ENCODE measurements at regions not wholly inside any gene's neighbourhood (a gene's known extent, or its start where the extent isn't known, plus 50 kb on each side); places are given as distances from the start of the nearest gene placed in this dataset.

GRCh38 chr11:20248871-20249270 is 88.6 kb upstream of the DBX1 start:
- TF ChIP-seq CTCF (conservative IDR thresholded peaks at IDR 0.05; ENCODE audit: low read depth, low read length) (no peak), EZH2 (IDR thresholded peaks at IDR 0.05; ENCODE audit: borderline replicate concordance, low read depth, low read length, poor library complexity, severe bottlenecking) (no peak)
